GM12878 (cell line): ENCODE measurements at regions not wholly inside any gene's neighbourhood (a gene's known extent, or its start where the extent isn't known, plus 50 kb on each side); places are given as distances from the start of the nearest gene placed in this dataset.

Experiments used
- CTCF ChIP-seq, 3 experiments: IDR thresholded peaks in 2 of 3; conservative IDR thresholded peaks in 1 of 3; 2 replicates each; pipeline ENCODE4 v1.5.1; 2011; ENCODE audit warnings: low read depth in 3 of 3, low read length in 3 of 3, mild to moderate bottlenecking in 3 of 3, control low read depth in 2 of 3, moderate library complexity in 2 of 3, inconsistent platforms in 1 of 3, mixed read lengths in 1 of 3; ENCODE audit not compliant: control insufficient read depth in 2 of 3, insufficient read depth in 1 of 3; ENCODE audit errors: extremely low read depth in 1 of 3
- GABPA ChIP-seq: IDR thresholded peaks from 2 replicates; pipeline ENCODE4 v1.6.1; 2014; ENCODE audit warnings: antibody characterized with exemption, low read depth, mild to moderate bottlenecking, inconsistent platforms
- KLF5 ChIP-seq: fragments of 450-650 bp; IDR thresholded peaks from 2 replicates; pipeline ENCODE4 v1.6.1; 2014; ENCODE audit warnings: mild to moderate bottlenecking; ENCODE audit not compliant: partially characterized antibody
- MAX ChIP-seq: IDR thresholded peaks from 2 replicates; pipeline ENCODE4 v1.6.1; 2012; ENCODE audit warnings: low read depth, low read length, improper control_type of control experiment
- NBN ChIP-seq: fragments of 450-650 bp; IDR thresholded peaks from 2 replicates; pipeline ENCODE4 v1.6.1; 2016
- PBX3 ChIP-seq: IDR thresholded peaks from 2 replicates; pipeline ENCODE4 v1.6.1; 2011; ENCODE audit warnings: mild to moderate bottlenecking, low read depth, low read length, moderate library complexity; ENCODE audit not compliant: insufficient replicate concordance
- POLR2A ChIP-seq: IDR thresholded peaks from 2 replicates; pipeline ENCODE4 v1.6.1; 2011; ENCODE audit warnings: low read depth, mild to moderate bottlenecking, low read length
- POLR2AphosphoS5 ChIP-seq: IDR thresholded peaks from 2 replicates; pipeline ENCODE4 v1.6.1; 2011; ENCODE audit warnings: mild to moderate bottlenecking, low read length, inconsistent platforms
- SPI1 ChIP-seq: IDR thresholded peaks from 2 replicates; pipeline ENCODE4 v1.6.1; 2011; ENCODE audit warnings: low read depth, mild to moderate bottlenecking, low read length, moderate library complexity, borderline replicate concordance; ENCODE audit not compliant: insufficient read depth
- SRF ChIP-seq, 2 experiments: IDR thresholded peaks; 2 replicates each; pipeline ENCODE4 v1.6.1; 2011; ENCODE audit warnings: low read depth in 2 of 2, low read length in 2 of 2, mild to moderate bottlenecking in 1 of 2, moderate library complexity in 1 of 2
- ZBED1 ChIP-seq: IDR thresholded peaks from 2 replicates; pipeline ENCODE4 v1.6.1; 2016; ENCODE audit warnings: borderline replicate concordance
- ZNF274 ChIP-seq: IDR thresholded peaks from one replicate; pipeline ENCODE4 v1.8.0; 2011; ENCODE audit not compliant: insufficient read length, insufficient read depth

- TF ChIP-seq SPI1 (no peak), CTCF (IDR thresholded peaks at IDR 0.05 in 2 of 3, conservative IDR thresholded peaks at IDR 0.05 in 1 of 3; ENCODE audit: control insufficient read depth in 2 of 3, extremely low read depth in 1 of 3, insufficient read depth in 1 of 3, low read depth in 3 of 3, low read length in 3 of 3) (no peak), ZBED1 (no peak), SRF (IDR thresholded peaks at IDR 0.05; ENCODE audit: low read depth in 2 of 2, low read length in 2 of 2) (no peak), POLR2A (no peak), PBX3 (no peak), ZNF274 (no peak), GABPA (no peak), POLR2AphosphoS5 (no peak), MAX (no peak), KLF5 (no peak), NBN (no peak)
These were observed 464.1 kb upstream of the TRAM1L1 start for GRCh38 chr4:117549524-117549923.
